ENCODE measurements at regions not wholly inside any gene's neighbourhood (a gene's known extent, or its start where the extent isn't known, plus 50 kb on each side); places are given as distances from the start of the nearest gene placed in this dataset.
"Not testable (repeated sequence)": the region's sequence is repeated elsewhere in the genome, so short reads cannot be mapped to it uniquely, and the experiment has no call there.

DNA sequence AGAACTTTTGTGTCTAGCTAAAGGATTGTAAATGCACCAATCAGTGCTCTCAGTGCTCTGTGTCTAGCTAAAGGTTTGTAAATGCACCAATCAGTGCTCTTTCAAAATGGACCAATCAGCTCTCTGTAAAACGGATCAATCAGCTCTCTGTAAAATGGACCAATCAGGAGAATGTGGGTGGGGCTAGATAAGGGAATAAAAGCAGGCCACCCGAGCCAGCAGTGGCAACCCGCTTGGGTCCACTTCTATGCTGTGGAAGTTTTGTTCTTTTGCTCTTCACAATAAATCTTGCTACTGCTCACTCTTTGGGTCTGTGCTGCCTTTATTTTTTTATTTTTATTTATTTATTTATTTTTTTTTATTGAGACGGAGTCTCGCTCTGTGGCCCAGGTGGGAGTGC lies 957.3 kb upstream of the GJE1 start:
- TF ChIP-seq CTCF, POLR2A (IDR thresholded peaks at IDR 0.05): not testable (repeated sequence)
